MM.1S (cell line): ENCODE measurements at regions not wholly inside any gene's neighbourhood (a gene's known extent, or its start where the extent isn't known, plus 50 kb on each side); places are given as distances from the start of the nearest gene placed in this dataset.
"Not testable (repeated sequence)": the region's sequence is repeated elsewhere in the genome, so short reads cannot be mapped to it uniquely, and the experiment has no call there.

Experiments
- CTCF ChIP-seq: fragments of 300-600 bp; sonication (generic); IDR thresholded peaks from 2 replicates; pipeline ENCODE4 v1.5.1; 2016; ENCODE audit warnings: antibody characterized with exemption, low read length, mixed read lengths
- EZH2 ChIP-seq: fragments of 300-600 bp; sonication (generic); optimal IDR thresholded peaks from 2 replicates; pipeline ENCODE3; 2017; ENCODE audit warnings: low read depth, mild to moderate bottlenecking, antibody characterized with exemption, low read length, mixed read lengths
- EZH2phosphoT487 ChIP-seq: fragments of 300-600 bp; sonication (generic); IDR thresholded peaks from 2 replicates; pipeline ENCODE4 v1.6.1; 2018; ENCODE audit warnings: antibody characterized with exemption, low read length

GRCh38 chr16:32066016-32066651, 187.0 kb upstream of the TP53TG3D start:
- not testable (repeated sequence) for TF ChIP-seq CTCF, EZH2, EZH2phosphoT487
